ENCODE measurements at regions not wholly inside any gene's neighbourhood (a gene's known extent, or its start where the extent isn't known, plus 50 kb on each side); places are given as distances from the start of the nearest gene placed in this dataset.
"Not testable (repeated sequence)": the region's sequence is repeated elsewhere in the genome, so short reads cannot be mapped to it uniquely, and the experiment has no call there.

DNA sequence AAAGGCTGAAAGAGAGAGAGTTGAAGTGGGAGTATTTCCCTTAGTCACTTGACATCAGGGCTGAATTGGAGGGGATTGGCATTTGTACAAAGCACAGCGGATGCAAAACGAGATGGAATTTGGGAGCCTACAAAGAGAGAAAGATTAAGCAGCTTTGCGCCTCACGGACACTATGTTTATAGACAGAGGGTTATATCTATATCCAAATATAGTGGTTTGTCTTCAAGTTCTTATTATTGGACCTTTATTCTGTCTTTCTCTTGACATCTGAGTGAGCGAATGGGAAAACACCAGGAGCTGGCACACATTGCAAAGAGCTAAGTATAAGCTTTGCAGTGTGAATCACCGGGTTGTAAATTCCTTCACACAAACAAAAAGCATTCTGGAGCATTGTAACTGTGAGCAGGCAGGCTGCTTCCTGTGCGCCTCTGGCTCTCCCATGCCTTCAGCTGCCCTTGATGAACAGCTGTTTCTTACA lies 500.2 kb downstream of the STIM2 start:
- no peak for DNase-seq (ENCODE audit: low spot score)

DNA sequence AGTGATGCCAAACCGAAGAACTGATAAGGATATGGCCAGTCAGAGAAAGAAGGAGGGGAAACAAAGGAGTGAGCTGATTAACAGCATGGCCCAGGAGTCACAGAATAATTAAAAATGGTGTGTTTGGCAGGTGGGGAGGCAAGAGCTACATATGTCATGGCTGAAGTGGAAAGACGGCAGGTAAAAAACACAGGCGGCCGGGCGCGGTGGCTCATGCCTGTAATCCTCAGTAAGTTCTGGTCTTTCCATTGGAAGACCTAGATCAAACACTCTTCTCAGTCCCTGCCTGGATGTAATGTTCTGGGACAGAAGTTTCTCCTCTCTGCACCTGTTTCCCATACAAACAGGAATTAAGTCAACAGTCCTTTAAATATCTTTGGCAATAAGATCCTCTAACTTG lies 503.9 kb downstream of the STIM2 start:
- DNase-seq (ENCODE audit: low spot score) = no peak

DNA sequence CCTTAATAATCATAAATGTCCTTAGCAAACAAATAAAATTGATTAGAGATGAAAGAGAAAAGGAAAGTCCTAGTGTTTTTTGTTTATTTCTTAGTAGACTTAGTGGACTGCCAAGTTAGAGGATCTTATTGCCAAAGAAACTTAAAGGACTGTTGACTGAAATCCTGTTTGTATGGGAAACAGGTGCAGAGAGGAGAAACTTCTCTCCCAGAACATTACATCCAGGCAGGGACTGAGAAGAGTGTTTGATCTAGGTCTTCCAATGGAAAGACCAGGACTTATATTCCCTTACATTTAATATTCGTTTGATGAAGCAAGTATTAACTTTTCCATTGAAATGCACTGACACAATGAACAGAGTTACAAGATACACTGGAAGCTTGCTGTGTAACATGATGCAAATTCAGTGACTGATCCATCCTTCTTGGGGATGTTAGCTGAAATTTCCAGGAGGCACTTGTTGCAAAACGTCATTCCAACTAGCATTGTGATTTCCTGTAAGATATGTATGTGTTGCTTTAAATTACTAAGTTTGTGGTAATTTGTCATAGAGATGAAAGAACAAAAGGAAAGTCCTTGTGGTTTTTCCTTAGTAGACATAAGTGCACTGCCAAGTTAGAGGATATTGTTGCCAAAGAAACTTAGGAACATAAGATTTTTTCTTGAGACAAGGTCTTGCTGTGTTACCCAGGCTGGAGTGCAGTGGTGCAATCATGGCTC lies 505.6 kb downstream of the STIM2 start:
- no peak for DNase-seq (ENCODE audit: low spot score)

DNA sequence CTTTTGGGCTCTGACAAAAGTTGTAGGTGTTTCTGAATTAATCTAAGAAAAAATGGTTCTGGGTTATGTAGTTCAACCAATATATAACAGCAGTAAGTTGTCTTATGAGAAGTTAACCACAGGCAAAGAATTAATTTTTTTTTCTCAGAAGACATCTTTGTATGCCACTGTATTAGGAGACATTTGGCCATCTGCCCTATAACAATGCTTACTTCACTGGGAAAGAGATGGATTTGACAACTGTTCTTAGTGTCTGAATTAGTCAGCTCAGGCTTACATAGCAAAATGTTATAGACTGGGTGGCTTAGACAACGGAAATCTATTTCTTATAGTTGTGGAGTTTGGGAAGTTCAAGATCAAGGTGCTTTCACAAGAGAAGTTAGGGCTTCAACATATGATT lies 508.1 kb downstream of the STIM2 start:
- no peak for DNase-seq (ENCODE audit: low spot score)

DNA sequence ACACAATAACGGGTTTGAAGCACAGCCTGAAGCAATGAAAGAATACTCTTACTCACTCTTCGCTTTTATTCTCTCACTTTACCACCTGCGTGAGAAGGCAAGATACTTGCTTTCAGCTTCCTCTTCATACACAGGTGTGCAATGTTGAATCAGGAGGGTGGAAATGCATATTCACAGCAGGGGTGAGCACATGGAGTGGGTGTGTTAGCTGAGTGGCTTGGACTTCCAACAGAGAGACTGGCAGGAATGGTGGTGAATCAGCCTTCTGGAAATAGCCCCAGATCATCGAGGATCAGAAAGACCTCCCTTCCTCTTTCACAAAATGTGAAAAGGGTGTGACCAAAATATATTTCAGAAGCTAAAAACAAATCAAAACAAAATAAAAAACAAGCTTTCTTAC lies 521.2 kb downstream of the STIM2 start:
- DNase-seq (ENCODE audit: low spot score) = no peak

DNA sequence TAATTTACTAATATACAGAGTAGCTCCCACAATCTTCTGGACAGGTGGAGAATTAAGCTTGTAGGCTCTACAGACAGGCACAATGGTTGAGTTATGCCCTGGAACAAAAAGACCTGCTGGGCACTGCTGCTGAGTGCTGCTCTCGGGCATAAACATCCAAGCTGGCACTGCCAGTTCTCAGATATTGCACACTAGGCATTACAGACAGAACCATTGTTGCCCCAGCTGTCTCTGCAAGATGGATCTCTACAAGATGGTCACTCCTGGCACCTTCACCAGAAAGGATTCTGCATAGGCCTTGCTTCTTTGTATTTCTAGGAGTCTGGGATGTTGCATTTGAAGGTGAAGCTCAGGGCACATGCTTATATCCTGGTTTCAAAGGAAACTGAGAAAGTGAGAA lies 527.1 kb downstream of the STIM2 start:
- DNase-seq (ENCODE audit: low spot score) = no peak

DNA sequence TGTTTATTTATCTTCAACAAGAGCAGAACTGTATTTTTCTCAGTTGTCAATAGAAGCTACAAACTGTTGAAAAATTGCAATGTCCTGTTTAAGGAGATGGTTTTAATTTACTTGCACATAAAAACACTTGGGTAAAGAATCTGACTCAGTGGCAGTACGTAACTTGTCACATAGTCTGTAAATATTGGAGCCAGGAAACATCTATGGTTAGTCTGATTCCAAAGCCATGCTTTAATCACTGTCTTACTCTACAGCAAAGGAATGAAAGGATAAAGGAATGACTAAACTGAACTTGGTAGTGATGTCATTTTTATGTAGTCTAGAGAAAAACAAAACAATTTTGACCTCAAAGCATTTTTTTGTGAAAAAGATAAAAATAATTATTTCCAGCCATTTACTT lies 537.2 kb downstream of the STIM2 start:
- no peak for DNase-seq (ENCODE audit: low spot score)

DNA sequence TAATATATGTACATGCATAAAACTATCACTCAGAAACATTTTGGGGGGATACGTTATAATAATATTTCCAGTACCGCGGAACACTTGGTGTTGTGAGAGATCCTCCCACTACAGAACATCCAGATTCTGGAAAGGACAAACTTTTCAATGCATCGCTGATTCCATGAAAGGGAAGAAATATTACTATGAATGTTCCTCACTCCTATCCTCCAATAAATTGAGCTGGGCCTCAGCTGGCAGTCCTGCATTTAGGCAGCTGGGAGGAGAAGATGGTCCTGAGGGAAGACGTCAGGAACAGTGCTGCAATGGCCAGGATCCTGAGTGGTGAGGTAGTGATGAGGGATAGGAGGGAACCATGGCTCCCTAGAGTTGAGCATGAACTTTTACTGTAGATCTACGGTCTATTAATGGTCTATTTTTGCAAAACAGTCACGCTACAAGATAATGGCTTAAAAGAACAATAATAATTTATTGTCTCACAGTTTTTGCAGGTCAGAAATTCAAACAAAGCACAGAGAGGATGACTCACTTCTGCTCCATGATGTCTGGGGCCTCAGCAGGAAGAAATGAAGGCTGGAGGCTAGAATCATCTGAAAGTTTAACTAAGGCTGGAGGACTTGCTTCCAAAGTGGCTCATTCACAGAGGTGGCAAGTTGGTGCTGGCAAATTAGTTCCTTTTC lies 538.1 kb downstream of the STIM2 start:
- DNase-seq (ENCODE audit: low spot score) = no peak

DNA sequence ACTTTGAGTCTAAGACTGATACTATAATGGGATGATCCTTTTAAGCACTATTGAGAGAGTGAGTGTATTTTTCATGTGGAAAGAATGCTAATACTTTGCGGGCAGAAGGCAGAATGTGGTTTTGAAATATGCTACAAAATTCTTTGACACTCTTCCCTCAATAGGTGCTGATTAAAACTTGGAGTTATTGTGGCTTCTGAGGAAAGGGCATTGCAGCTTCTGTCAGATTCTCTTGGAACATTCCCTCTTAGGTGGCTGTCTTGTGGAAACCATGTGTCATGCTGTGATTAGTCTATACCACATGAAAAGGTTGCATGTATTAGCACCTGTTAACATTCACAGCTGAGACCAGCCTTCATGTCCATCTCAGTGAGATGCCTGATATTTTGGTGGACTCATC lies 547.0 kb downstream of the STIM2 start:
- DNase-seq (ENCODE audit: low spot score) = no peak

DNA sequence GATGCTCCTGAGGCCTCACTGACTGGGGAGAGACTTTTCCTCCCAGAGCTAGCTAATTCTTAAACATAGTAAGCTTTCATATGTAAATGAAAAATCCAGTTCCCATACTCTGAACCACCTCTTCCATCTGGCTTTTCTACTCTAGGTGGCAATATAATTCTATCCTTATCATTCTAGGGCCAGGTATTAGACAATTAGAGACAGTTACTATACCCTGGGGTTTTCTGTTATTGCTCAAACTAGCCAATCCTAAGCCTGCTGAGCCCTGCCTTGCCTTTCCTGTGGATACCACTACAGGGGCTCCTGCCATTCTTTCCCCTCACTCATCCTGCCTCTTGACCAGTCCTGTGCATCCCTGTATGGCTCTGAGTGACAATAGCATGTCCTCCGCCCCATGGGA lies 552.0 kb downstream of the STIM2 start:
- DNase-seq (ENCODE audit: low spot score) = no peak

DNA sequence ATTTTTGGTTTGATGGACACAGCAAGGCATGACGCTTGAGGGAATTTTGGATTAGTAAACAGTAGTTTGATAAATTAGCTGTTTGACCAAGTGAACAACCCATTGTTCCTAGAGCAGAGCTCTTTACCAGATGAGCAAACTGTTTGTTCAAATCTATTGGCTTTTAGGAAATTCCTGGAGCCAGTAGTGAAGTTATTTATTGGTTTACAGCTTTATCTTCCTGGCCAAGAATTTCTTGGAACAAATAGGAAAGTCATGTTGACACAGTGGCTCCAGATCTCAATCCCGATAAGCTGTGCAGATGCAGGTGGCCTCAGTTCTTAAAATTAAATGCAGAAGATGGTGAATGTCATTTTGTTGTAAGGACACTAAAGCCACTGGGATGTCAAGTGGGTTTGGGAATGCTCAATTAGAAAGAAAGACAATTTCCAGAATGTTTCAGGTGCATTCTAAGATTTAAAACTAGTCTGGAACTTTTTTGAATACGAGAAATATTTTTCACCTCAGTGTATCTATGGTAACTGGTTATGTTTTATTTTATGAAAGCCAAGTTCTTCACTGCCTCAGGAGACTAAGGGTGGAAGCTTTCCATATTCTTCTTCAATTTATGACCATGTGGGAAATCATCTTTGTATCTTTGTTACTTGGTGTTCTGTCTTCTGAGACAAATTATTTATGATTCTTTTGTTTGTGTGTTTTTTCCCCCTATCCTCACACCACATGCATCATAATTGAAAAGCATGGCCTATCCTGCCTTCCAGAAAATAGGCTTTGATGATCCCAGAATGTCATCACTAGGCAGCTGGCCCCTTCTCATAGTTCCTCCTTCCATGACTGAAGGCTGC lies 554.5 kb downstream of the STIM2 start:
- no peak for DNase-seq (ENCODE audit: low spot score)

DNA sequence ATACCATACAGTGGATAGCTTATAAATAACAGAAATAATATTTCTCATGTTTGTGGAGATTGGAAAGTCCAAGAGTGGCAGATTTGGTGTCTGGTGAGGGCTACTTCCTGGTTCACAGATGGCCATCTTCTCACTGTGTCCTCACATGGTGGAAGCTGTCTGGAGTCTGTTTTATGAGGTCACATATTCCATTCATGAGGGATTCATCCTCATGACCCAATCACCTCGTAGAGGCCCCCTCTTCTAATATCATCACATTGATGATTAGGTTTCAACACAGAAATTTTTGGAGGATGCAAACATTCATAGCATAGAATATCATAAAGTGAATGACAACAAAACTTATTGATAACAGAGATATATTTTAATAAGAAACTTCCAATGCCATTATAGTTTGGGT lies 568.0 kb downstream of the STIM2 start:
- DNase-seq (ENCODE audit: low spot score) = no peak

DNA sequence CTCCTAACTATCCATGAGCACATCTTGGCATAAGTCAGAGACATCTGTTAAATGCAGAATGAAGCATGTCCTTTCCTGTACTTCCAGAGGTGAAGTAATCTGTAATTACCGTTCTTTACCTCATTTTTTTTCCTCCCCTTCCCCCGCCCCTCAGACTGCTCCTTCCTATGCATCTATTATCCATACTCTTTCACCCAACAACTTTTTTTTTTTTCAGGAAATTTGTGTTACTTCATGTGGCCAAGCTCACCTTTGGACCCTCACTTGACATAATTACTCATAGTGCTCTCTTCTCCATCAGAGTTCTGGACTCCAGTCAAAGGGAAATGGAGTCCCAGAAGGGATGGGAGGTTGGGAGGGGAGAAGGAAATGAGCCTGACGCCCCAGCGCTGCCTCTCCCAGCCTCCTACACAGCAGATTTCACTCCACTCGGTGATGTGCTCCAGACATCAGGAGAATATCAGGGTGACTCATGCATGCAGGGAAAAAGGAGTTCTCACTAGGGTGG lies 568.8 kb downstream of the STIM2 start:
- DNase-seq (ENCODE audit: low spot score) = no peak

DNA sequence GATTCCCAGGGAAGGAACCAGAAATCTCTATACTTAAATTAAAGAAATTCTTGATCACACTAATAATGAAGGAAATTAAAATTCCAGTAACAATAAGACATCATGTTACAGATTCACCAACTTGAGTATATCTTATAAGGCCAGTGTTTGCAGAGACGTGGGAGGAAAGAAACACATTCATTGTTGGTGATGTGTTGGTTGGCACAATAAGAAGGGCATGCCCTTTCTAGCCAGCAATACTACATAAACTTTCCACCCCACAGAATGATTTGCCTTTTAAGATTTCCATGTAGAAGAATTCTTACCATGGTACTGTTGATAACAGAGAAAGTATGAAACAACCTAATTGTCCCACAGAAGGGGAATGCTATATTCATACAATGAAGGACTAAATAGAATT lies 581.5 kb downstream of the STIM2 start:
- DNase-seq (ENCODE audit: low spot score) = no peak

DNA sequence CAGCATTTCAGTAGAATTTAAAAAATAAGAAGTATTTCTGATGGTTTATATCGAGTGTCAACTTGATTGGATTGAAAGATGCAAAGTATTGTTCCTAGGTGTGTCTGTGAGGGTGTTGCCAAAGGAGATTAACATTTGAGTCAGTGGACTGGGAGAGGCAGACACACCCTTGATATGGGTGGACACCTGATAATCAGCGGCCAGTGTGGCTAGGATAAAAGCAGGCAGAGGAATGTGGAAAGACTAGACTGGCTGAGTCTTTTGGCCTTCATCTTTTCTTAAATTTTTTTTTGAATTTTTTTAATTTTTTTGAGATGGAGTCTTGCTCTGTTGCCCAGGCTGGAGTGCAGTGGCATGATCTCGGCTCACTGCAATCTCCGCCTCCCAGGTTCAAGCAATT lies 582.0 kb downstream of the STIM2 start:
- not testable (repeated sequence) for DNase-seq (ENCODE audit: low spot score)

DNA sequence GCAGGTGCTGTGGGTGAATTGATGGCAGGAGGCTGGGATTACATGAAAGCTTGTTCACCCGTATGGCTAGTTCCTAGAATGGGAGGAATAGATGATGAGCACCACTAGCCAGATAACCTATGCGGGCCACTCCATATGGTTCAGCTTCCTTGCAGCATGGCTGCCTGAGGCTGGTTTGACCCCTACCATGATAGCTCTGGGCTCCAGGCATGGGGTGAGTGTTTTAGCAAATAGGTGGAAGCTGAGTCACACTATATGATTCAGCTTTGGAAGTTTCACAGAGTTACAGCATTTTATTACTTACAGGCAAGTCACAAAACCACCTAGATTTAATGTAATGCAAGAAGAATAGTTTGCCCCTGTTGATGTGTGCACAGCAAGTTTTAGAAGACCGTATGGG lies 603.2 kb downstream of the STIM2 start:
- DNase-seq (ENCODE audit: low spot score) = no peak

DNA sequence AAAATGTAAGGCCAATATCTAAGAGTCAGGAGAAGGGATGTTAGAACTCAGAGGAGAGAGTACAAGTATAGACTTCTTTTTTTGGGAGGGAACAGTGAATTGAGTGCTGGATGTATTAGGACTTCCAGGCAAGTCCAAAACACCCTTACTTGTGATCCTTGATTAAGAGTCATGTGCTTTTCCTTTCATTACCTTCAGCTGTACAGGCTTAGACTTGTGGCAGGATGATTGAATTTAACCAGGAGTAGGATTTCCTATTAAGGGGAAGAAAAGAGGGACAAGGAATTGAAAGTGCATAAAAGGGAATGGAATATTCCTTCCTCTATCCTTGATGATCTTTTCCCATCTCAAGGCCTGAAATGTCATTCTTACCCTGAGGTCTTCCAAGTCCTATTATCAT lies 606.7 kb downstream of the STIM2 start:
- DNase-seq (ENCODE audit: low spot score) = no peak

DNA sequence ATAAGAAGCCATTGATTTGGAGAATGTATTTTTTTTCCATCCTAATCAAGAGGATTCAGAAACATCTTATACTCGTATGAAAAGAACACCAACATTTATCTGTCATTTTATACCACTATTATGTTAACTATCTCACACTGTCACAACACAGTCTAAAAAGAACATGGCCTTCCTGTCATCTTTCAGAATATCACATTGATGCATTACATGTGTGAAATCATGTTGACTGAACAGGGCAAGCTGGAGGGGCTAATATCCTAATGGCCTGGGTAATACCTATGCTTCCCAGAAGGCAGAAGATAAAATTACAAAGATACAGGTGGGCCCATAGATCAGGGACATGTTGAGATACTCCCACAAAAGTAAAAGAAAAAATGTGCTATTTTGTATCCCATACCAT lies 611.7 kb downstream of the STIM2 start:
- DNase-seq (ENCODE audit: low spot score) = no peak

DNA sequence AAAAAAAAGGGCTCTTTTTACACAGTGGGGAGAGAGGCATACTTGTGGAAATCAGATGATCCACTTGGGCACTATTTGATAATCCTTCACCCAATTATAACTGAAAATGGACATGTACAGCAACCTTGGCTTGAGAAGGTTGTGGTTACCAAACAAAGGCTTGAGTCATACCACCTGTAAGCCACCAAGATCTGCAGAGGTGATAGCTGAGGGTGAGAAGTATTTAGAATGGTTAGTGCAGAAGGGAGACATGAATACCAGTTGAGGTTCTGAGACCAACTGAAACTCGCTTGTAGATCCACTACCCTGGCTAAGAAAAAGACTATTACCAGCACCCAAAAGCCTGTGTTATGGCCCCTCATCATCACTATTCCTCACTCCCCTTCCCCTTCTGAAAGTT lies 614.0 kb downstream of the STIM2 start:
- DNase-seq (ENCODE audit: low spot score) = no peak

DNA sequence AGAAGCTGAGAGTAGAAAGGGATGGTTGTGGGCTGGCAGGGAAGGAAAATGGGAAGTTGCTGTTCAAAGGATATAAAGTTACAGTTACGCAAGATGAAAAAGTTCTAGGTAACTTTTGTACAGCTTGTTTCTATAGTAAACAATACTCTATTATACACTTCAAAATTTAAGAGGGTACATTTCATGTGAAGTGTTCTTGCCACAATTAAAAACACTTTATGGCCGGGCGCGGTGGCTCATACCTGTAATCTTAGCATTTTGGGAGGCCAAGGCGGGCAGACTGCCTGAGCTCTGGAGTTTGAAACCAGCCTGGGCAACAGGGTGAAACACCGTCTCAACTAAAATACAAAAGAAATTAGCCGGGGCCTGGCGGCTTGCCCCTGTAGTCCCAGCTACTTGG lies 623.6 kb downstream of the STIM2 start:
- DNase-seq (ENCODE audit: low spot score) = no peak

DNA sequence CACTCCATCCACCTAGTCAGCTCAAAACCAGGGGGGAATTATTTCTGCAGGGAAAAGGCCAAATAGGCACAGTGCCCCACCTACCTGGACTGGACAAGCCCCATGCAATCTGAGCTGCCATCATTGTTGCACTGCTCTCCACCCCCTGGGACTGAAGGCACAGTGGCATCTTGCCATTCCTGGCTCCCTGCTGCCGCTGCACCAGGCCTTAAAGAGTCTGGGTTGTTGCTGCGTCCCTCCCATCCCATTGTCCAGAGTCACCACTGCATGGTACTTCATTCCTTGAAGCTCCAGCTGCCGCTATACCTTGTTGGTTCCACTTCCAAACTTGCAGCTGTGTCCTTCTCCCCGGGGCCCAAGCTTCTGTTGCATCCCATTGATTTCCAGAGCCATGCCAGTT lies 629.7 kb downstream of the STIM2 start:
- DNase-seq (ENCODE audit: low spot score) = no peak

DNA sequence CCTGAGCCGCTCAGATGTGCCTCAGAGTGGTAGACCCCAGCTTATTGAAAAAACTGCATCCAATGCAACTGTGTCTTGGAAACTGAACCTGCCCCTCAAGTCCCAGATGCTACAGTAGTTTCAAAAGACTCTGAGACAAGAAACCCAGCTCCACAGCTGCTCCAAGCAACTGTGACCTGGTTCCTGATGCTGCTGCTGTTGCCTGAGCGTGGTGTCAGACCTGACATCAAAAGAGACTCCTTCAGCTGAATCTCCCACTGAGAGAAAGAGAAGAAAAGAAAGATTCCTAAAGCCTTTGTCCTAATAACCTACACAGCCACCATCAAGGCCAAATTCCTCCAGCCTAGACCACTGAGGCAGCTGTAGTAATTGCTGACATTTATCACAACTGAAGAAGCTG lies 630.1 kb downstream of the STIM2 start:
- DNase-seq (ENCODE audit: low spot score) = no peak

DNA sequence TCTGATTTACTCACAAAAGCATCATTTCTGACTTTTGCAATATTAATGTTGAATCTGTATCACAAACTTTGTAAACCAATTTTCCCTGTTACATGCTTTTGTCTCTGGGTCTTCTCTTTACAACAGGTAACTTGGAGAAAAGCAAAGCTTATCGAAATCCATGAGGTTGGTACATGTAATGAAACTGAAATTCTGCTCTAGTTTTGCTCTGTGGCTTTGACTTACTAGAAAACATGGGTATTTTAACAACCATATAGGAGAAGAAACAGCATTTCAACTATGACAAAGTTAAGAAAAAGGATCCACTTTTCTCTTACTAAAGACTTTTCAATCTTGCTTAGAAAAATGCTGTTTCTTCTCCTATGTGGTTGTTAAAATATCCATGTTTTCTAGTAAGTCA lies 645.8 kb downstream of the STIM2 start:
- DNase-seq (ENCODE audit: low spot score) = no peak

All from putamen (tissue), 1 donor.